Astrocyte of the hippocampus (primary cell): ENCODE measurements at regions not wholly inside any gene's neighbourhood (a gene's known extent, or its start where the extent isn't known, plus 50 kb on each side); places are given as distances from the start of the nearest gene placed in this dataset.
"Not testable (repeated sequence)": the region's sequence is repeated elsewhere in the genome, so short reads cannot be mapped to it uniquely, and the experiment has no call there.

Source experiments
- DNase-seq: peaks from one replicate; pipeline ENCODE4 v3.0.0; 2011; ENCODE audit warnings: low read depth, low spot score

- peak; percentile 93 for DNase-seq
These were observed 115.8 kb upstream of the PLCL2 start for GRCh38 chr3:16768956-16769355.

GRCh38 chr3:16769525-16769924 lies 115.2 kb upstream of the PLCL2 start:
- DNase-seq: peak; percentile 21

GRCh38 chr3:16770021-16770420 lies 114.7 kb upstream of the PLCL2 start:
- DNase-seq: peak; percentile 83

GRCh38 chr3:16770792-16771191 lies 114.0 kb upstream of the PLCL2 start:
- DNase-seq: no peak

- not testable (repeated sequence) for DNase-seq
These were observed 111.2 kb upstream of the PLCL2 start for GRCh38 chr3:16773594-16773993.

- DNase-seq: not testable (repeated sequence)
These were observed 110.2 kb upstream of the PLCL2 start for GRCh38 chr3:16774536-16774935.

GRCh38 chr3:16784973-16785372 lies 99.8 kb upstream of the PLCL2 start:
- DNase-seq: no peak

- no peak for DNase-seq
These were observed 99.3 kb upstream of the PLCL2 start for GRCh38 chr3:16785465-16785864.

- no peak for DNase-seq
These were observed 96.2 kb upstream of the PLCL2 start for GRCh38 chr3:16788440-16789056.

GRCh38 chr3:16789344-16790120 lies 95.2 kb upstream of the PLCL2 start:
- DNase-seq: no peak

- DNase-seq: no peak
These were observed 94.0 kb upstream of the PLCL2 start for GRCh38 chr3:16790432-16791400.

- no peak for DNase-seq
These were observed 91.4 kb upstream of the PLCL2 start for GRCh38 chr3:16793321-16793720.

- DNase-seq: no peak
These were observed 90.5 kb upstream of the PLCL2 start for GRCh38 chr3:16794257-16794656.

GRCh38 chr3:16795581-16795980 lies 89.2 kb upstream of the PLCL2 start:
- DNase-seq: no peak

GRCh38 chr3:16797831-16798230 lies 86.9 kb upstream of the PLCL2 start:
- no peak for DNase-seq

GRCh38 chr3:16798738-16799137 lies 86.0 kb upstream of the PLCL2 start:
- no peak for DNase-seq

- DNase-seq: no peak
These were observed 84.4 kb upstream of the PLCL2 start for GRCh38 chr3:16800361-16800760.

- DNase-seq: no peak
These were observed 83.5 kb upstream of the PLCL2 start for GRCh38 chr3:16801223-16801622.

- peak; percentile 25 for DNase-seq
These were observed 83.1 kb upstream of the PLCL2 start for GRCh38 chr3:16801698-16802097.

- DNase-seq: no peak
These were observed 82.4 kb upstream of the PLCL2 start for GRCh38 chr3:16802389-16802788.

- no peak for DNase-seq
These were observed 81.7 kb upstream of the PLCL2 start for GRCh38 chr3:16803019-16803418.

GRCh38 chr3:16807391-16807790 lies 77.4 kb upstream of the PLCL2 start:
- no peak for DNase-seq
